ENCODE measurements at regions not wholly inside any gene's neighbourhood (a gene's known extent, or its start where the extent isn't known, plus 50 kb on each side); places are given as distances from the start of the nearest gene placed in this dataset.
A peak's percentile ranks its signal among the peaks of the same experiment; 100 is the strongest.

DNA sequence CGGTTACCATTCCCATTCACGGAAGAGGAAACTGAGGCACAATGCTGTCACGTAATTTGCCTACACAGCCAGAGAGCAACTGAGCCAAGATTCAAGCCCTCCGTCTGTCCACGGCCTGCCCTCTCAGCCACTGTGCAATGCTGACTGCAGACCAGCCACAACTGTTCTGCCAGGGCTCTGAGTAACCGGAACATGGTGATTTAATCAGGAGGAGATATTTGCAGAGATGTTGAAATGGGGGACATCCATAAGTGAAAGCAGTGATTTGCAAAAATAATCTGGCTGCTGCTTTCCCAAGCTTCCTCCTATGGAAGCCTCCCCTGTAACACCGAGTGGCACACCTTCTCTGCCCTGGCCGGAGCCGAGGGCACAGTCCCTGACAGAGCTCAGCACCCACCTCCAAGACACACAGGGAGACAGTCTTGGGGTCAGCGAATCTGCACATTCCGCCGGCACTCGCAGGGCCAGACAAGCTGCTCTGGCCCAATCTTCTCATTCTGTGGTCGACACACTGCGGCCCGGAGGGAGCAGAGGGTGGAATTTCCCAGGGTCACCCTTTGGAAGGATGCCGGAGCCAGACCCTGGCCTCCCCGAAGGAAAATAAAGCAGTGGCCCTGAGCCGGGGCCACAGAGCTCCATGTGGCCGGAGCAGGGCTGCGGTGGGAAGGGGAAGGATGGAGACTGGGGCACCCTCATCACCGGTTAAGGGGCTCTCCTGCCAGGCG is 158.2 kb upstream of the DIO3 start:
- H3K27me3 ChIP-seq = peaks cover 31% of the 10 kb centered on the region
- H3K9me3 ChIP-seq = no peaks in the 10 kb centered on the region
- no peak for TF ChIP-seq CTCF (IDR thresholded peaks at IDR 0.05)
- no peak for TF ChIP-seq EP300 (IDR thresholded peaks at IDR 0.05)
- TF ChIP-seq POLR2AphosphoS5 (IDR thresholded peaks at IDR 0.05) = no peak
- TF ChIP-seq POLR2A (IDR thresholded peaks at IDR 0.05) = no peak
- no peaks in the 10 kb centered on the region for H3K36me3 ChIP-seq
- no peak for DNase-seq (ENCODE audit: low spot score in 2 of 2)
- H3K27ac ChIP-seq = no peak overlapping the region
- 78% methylated on average over 15 of the region's 23 CpGs for WGBS
- H3K4me3 ChIP-seq = no peak overlapping the region
- peaks cover 17% of the 10 kb centered on the region for H3K4me1 ChIP-seq

DNA sequence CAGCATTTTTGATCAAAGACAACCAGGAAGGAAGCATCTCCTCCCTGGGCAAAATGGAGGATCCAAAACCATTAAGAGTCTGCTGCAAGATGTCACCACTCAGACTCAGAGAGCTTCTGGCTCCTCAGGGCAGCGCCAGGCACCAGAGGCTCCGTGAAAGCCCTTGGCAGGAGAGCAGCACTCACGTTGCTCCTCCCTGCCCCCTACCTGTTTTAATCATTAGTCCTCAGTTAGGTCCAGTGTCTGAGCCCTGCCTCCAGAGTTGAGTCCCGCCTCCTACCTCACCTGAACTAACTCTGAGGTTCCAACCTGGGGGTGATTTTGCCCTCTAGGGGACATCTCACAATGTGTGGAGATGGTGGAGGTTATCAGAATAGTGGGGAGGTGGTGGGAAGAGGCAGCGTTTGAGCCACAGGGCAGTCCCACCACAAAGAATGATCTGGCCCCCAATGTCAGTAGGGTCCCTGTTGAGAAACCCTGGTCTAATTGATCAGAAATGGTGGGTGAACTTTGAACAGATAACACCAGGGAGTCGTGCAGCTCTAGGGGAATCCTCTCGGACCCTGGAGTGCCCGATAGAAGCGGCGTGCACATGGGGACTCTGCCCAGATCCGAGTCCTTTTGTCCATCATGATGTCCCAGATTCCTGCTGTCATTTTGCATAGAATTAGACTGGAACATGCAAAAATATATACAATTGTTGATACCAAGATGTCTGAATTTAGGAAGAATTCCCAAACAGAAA is 156.7 kb upstream of the DIO3 start:
- Histone ChIP-seq H3K36me3 (no peaks in the 10 kb centered on the region), H3K27ac (no peak overlapping the region), H3K4me1 (peaks cover 22% of the 10 kb centered on the region), H3K4me3 (no peak overlapping the region), H3K9me3 (no peaks in the 10 kb centered on the region), H3K27me3 (peaks cover 23% of the 10 kb centered on the region)
- WGBS = 76% methylated on average over 9 of the region's 11 CpGs
- TF ChIP-seq POLR2AphosphoS5 (IDR thresholded peaks at IDR 0.05) = no peak
- TF ChIP-seq CTCF (IDR thresholded peaks at IDR 0.05) = no peak
- TF ChIP-seq EP300 (IDR thresholded peaks at IDR 0.05) = no peak
- no peak for TF ChIP-seq POLR2A (IDR thresholded peaks at IDR 0.05)
- no peak for DNase-seq (ENCODE audit: low spot score in 2 of 2)

- H3K9me3 ChIP-seq = no peaks in the 10 kb centered on the region
- peaks cover 18% of the 10 kb centered on the region for H3K27me3 ChIP-seq
- TF ChIP-seq POLR2A (IDR thresholded peaks at IDR 0.05) (no peak), CTCF (IDR thresholded peaks at IDR 0.05) (no peak), POLR2AphosphoS5 (IDR thresholded peaks at IDR 0.05) (no peak), EP300 (IDR thresholded peaks at IDR 0.05) (no peak)
- no peak overlapping the region for H3K4me3 ChIP-seq
- no peak for DNase-seq (ENCODE audit: low spot score in 2 of 2)
- H3K27ac ChIP-seq = no peak overlapping the region
- WGBS = 49% methylated on average over 12 of the region's 12 CpGs
- H3K36me3 ChIP-seq = no peaks in the 10 kb centered on the region
- peaks cover 22% of the 10 kb centered on the region for H3K4me1 ChIP-seq
Measured at GRCh38 chr14:101405171-101405883, 156.0 kb upstream of the DIO3 start.

DNA sequence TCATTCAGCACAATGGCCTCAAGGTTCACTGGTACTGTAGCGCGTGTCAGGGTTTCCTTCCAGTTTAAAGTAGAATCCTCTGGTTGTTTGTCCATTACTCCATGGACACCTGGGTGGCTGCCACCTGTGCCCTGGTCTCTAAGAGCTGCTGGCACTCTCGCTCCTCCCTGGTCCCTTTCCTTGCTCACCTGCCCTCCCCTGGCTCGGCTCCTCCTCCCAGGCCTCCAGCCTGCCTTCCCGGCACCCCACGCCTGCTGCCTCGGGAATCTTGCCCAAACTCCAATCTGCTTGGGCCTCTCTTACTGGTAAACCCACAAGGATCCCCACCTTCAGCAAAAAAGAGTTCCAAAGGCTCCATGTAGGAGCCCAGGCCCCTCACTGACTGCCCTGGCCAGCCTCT is 154.4 kb upstream of the DIO3 start:
- 86% methylated on average over 7 of the region's 7 CpGs for WGBS
- H3K27me3 ChIP-seq = peaks cover 11% of the 10 kb centered on the region
- H3K9me3 ChIP-seq = no peaks in the 10 kb centered on the region
- TF ChIP-seq POLR2A (IDR thresholded peaks at IDR 0.05) (no peak), POLR2AphosphoS5 (IDR thresholded peaks at IDR 0.05) (no peak), CTCF (IDR thresholded peaks at IDR 0.05) (no peak), EP300 (IDR thresholded peaks at IDR 0.05) (no peak)
- DNase-seq (ENCODE audit: low spot score in 2 of 2) = no peak
- H3K4me1 ChIP-seq = peaks cover 13% of the 10 kb centered on the region
- H3K36me3 ChIP-seq = no peaks in the 10 kb centered on the region
- no peak overlapping the region for H3K4me3 ChIP-seq
- no peak overlapping the region for H3K27ac ChIP-seq

DNA sequence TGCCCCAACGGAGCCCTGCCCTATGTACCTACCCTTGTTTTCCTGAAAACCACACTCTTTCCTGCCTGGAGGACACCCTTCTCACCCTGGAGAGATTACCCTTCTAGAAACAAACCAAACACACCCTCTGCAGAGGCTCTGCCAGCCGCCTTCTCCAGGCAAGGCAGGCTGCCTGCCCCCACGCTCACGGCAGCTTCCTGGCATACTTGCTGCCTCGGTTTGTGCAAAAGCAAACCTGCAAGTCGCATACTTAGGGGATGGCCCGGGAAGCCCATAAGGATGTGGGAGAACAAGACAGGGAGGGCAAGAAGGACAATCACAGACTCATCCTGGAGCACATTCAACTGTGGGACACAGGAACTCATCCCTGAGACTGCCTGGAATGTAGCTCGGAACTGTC is 154.0 kb upstream of the DIO3 start:
- H3K4me1 ChIP-seq = peaks cover 13% of the 10 kb centered on the region
- peaks cover 11% of the 10 kb centered on the region for H3K27me3 ChIP-seq
- H3K36me3 ChIP-seq = no peaks in the 10 kb centered on the region
- no peak for DNase-seq (ENCODE audit: low spot score in 2 of 2)
- H3K27ac ChIP-seq = peak overlapping the region; percentile 34
- no peak overlapping the region for H3K4me3 ChIP-seq
- H3K9me3 ChIP-seq = no peaks in the 10 kb centered on the region
- WGBS = 62% methylated on average over 8 of the region's 8 CpGs
- no peak for TF ChIP-seq POLR2AphosphoS5 (IDR thresholded peaks at IDR 0.05)
- no peak for TF ChIP-seq EP300 (IDR thresholded peaks at IDR 0.05)
- TF ChIP-seq CTCF (IDR thresholded peaks at IDR 0.05) = no peak
- TF ChIP-seq POLR2A (IDR thresholded peaks at IDR 0.05) = no peak

Measured in suprapubic skin (tissue), 4 donors.